ENCODE measurements at regions not wholly inside any gene's neighbourhood (a gene's known extent, or its start where the extent isn't known, plus 50 kb on each side); places are given as distances from the start of the nearest gene placed in this dataset.

GRCh38 chr15:47376190-47376589, 341.1 kb upstream of the SEMA6D start (continued):
- TF ChIP-seq RAD21 (IDR thresholded peaks at IDR 0.05) (no peak), SP1 (IDR thresholded peaks at IDR 0.05) (no peak)

- Histone ChIP-seq H3K36me3 (ENCODE audit: control insufficient read depth in 4 of 4, insufficient read depth in 3 of 4, low read depth in 1 of 4, low read length in 3 of 4) (no peaks in the 10 kb centered on the region), H3K4me3 (ENCODE audit: low read depth in 1 of 3, low read length in 3 of 3) (no peak overlapping the region), H3K9ac (ENCODE audit: low read depth in 1 of 2, low read length in 2 of 2) (no peak overlapping the region), H3K27me3 (ENCODE audit: control insufficient read depth in 4 of 4, insufficient read depth in 4 of 4, low read length in 3 of 4) (no peaks in the 10 kb centered on the region), H3K9me3 (ENCODE audit: control insufficient read depth in 4 of 4, low read length in 3 of 4) (no peaks in the 10 kb centered on the region), H3K4me1 (ENCODE audit: control insufficient read depth in 4 of 4, insufficient read depth in 4 of 4, low read length in 3 of 4) (no peaks in the 10 kb centered on the region), H3K27ac (ENCODE audit: low read depth in 1 of 2, low read length in 2 of 2) (no peak overlapping the region)
- DNase-seq (ENCODE audit: low spot score) = no peak
- no peak for TF ChIP-seq HNF4A (conservative IDR thresholded peaks at IDR 0.05)
- TF ChIP-seq ZBTB33 (IDR thresholded peaks at IDR 0.05) = no peak
- WGBS = 47% methylated on average over 2 of the region's 2 CpGs
Observed at GRCh38 chr15:47377465-47377864, 339.8 kb upstream of the SEMA6D start.

- no peaks in the 10 kb centered on the region for H3K4me1 ChIP-seq (ENCODE audit: control insufficient read depth in 4 of 4, insufficient read depth in 4 of 4, low read length in 3 of 4)
- no peak for DNase-seq (ENCODE audit: low spot score)
- H3K9me3 ChIP-seq (ENCODE audit: control insufficient read depth in 4 of 4, low read length in 3 of 4) = no peaks in the 10 kb centered on the region
- TF ChIP-seq HNF4G (IDR thresholded peaks at IDR 0.05) = no peak
- TF ChIP-seq NR2F2 (IDR thresholded peaks at IDR 0.05) = no peak
- no peak for TF ChIP-seq TAF1 (conservative IDR thresholded peaks at IDR 0.05)
- H3K9ac ChIP-seq (ENCODE audit: low read depth in 1 of 2, low read length in 2 of 2) = no peak overlapping the region
- no peak overlapping the region for H3K27ac ChIP-seq (ENCODE audit: low read depth in 1 of 2, low read length in 2 of 2)
- no peak overlapping the region for H3K4me3 ChIP-seq (ENCODE audit: low read depth in 1 of 3, low read length in 3 of 3)
- H3K36me3 ChIP-seq (ENCODE audit: control insufficient read depth in 4 of 4, insufficient read depth in 3 of 4, low read depth in 1 of 4, low read length in 3 of 4) = no peaks in the 10 kb centered on the region
- no peaks in the 10 kb centered on the region for H3K27me3 ChIP-seq (ENCODE audit: control insufficient read depth in 4 of 4, insufficient read depth in 4 of 4, low read length in 3 of 4)
- WGBS = 40% methylated on average over 2 of the region's 2 CpGs
Observed at GRCh38 chr15:47378527-47378926, 338.8 kb upstream of the SEMA6D start.

- no peaks in the 10 kb centered on the region for H3K4me1 ChIP-seq (ENCODE audit: control insufficient read depth in 4 of 4, insufficient read depth in 4 of 4, low read length in 3 of 4)
- H3K9ac ChIP-seq (ENCODE audit: low read depth in 1 of 2, low read length in 2 of 2) = no peak overlapping the region
- WGBS = 77% methylated on average over 5 of the region's 5 CpGs
- H3K27me3 ChIP-seq (ENCODE audit: control insufficient read depth in 4 of 4, insufficient read depth in 4 of 4, low read length in 3 of 4) = no peaks in the 10 kb centered on the region
- DNase-seq (ENCODE audit: low spot score) = no peak
- no peak overlapping the region for H3K4me3 ChIP-seq (ENCODE audit: low read depth in 1 of 3, low read length in 3 of 3)
- no peak for TF ChIP-seq ATF3 (IDR thresholded peaks at IDR 0.05)
- no peak for TF ChIP-seq SP1 (IDR thresholded peaks at IDR 0.05)
- TF ChIP-seq CTCF (IDR thresholded peaks at IDR 0.05; ENCODE audit: low read depth, low read length, missing input control) = no peak
- TF ChIP-seq YY1 (IDR thresholded peaks at IDR 0.05) = no peak
- TF ChIP-seq HNF4A (conservative IDR thresholded peaks at IDR 0.05) = no peak
- TF ChIP-seq REST (IDR thresholded peaks at IDR 0.05) = no peak
- TF ChIP-seq TAF1 (conservative IDR thresholded peaks at IDR 0.05) = no peak
- TF ChIP-seq EGR1 (IDR thresholded peaks at IDR 0.05; ENCODE audit: low read depth in 2 of 2) = no peak
- TF ChIP-seq HNF4G (IDR thresholded peaks at IDR 0.05) = no peak
- TF ChIP-seq FOXA1 (IDR thresholded peaks at IDR 0.05) = no peak
- TF ChIP-seq RXRA (IDR thresholded peaks at IDR 0.05) = no peak
- TF ChIP-seq FOXA2 (IDR thresholded peaks at IDR 0.05) = no peak
- no peak for TF ChIP-seq GABPA (IDR thresholded peaks at IDR 0.05 in 1 of 2, conservative IDR thresholded peaks at IDR 0.05 in 1 of 2)
- TF ChIP-seq JUND (IDR thresholded peaks at IDR 0.05) = no peak
- no peak for TF ChIP-seq RAD21 (IDR thresholded peaks at IDR 0.05)
- H3K36me3 ChIP-seq (ENCODE audit: control insufficient read depth in 4 of 4, insufficient read depth in 3 of 4, low read depth in 1 of 4, low read length in 3 of 4) = no peaks in the 10 kb centered on the region
- H3K9me3 ChIP-seq (ENCODE audit: control insufficient read depth in 4 of 4, low read length in 3 of 4) = no peaks in the 10 kb centered on the region
- no peak overlapping the region for H3K27ac ChIP-seq (ENCODE audit: low read depth in 1 of 2, low read length in 2 of 2)
Observed at GRCh38 chr15:47383102-47383501, 334.2 kb upstream of the SEMA6D start.
